OCI-LY1 (cell line): ENCODE measurements at regions not wholly inside any gene's neighbourhood (a gene's known extent, or its start where the extent isn't known, plus 50 kb on each side); places are given as distances from the start of the nearest gene placed in this dataset.

Source experiments
- CTCF ChIP-seq: fragments of 200-600 bp; sonication (generic), shearing (Covaris generic); IDR thresholded peaks from 2 replicates; pipeline ENCODE4 v1.5.1; 2017; ENCODE audit warnings: mild to moderate bottlenecking, antibody characterized with exemption, low read length, moderate library complexity, mixed read lengths
- EZH2 ChIP-seq: fragments of 200-600 bp; sonication (generic), shearing (Covaris generic); IDR thresholded peaks from 2 replicates; pipeline ENCODE4 v1.8.0; 2017; ENCODE audit warnings: borderline replicate concordance, mixed run types, mild to moderate bottlenecking, antibody characterized with exemption, low read length, moderate library complexity, mixed read lengths

- TF ChIP-seq CTCF, result no peak
- TF ChIP-seq EZH2, result no peak
Observed at GRCh38 chr12:111085096-111085495, 164.7 kb upstream of the MYL2 start.
